ENCODE measurements at regions not wholly inside any gene's neighbourhood (a gene's known extent, or its start where the extent isn't known, plus 50 kb on each side); places are given as distances from the start of the nearest gene placed in this dataset.
"Not testable (repeated sequence)": the region's sequence is repeated elsewhere in the genome, so short reads cannot be mapped to it uniquely, and the experiment has no call there.

GRCh38 chr5:143962201-143962600, 150.2 kb downstream of the HMHB1 start:
- DNase-seq: no peak

- DNase-seq: no peak
Measured at GRCh38 chr5:143964919-143965318, 153.0 kb downstream of the HMHB1 start.

- no peak for DNase-seq
Measured at GRCh38 chr5:143966280-143966679, 154.3 kb downstream of the HMHB1 start.

- peak; percentile 3 for DNase-seq
Measured at GRCh38 chr5:143968071-143968878, 156.3 kb downstream of the HMHB1 start.

GRCh38 chr5:143970159-143970558, 158.2 kb downstream of the HMHB1 start:
- no peak for DNase-seq

- no peak for DNase-seq
Measured at GRCh38 chr5:143972068-143972467, 160.1 kb downstream of the HMHB1 start.

GRCh38 chr5:143976055-143976454, 164.1 kb downstream of the HMHB1 start:
- DNase-seq: no peak

GRCh38 chr5:143977891-143978461, 166.0 kb downstream of the HMHB1 start:
- peak; percentile 3 for DNase-seq

- DNase-seq: no peak
Measured at GRCh38 chr5:143979044-143979690, 167.2 kb downstream of the HMHB1 start.

- no peak for DNase-seq
Measured at GRCh38 chr5:143980506-143980905, 168.5 kb downstream of the HMHB1 start.

- not testable (repeated sequence) for DNase-seq
Measured at GRCh38 chr5:143982957-143983356, 171.0 kb downstream of the HMHB1 start.

- no peak for DNase-seq
Measured at GRCh38 chr5:143985832-143986515, 174.0 kb downstream of the HMHB1 start.

- no peak for DNase-seq
Measured at GRCh38 chr5:143986516-143987212, 174.7 kb downstream of the HMHB1 start.

GRCh38 chr5:143987264-143987663, 175.3 kb downstream of the HMHB1 start:
- DNase-seq: no peak

GRCh38 chr5:143987751-143988560, 176.0 kb downstream of the HMHB1 start:
- no peak for DNase-seq

- DNase-seq: no peak
Measured at GRCh38 chr5:143992496-143992895, 178.0 kb downstream of the YIPF5 start.

- no peak for DNase-seq
Measured at GRCh38 chr5:144002876-144003275, 167.6 kb downstream of the YIPF5 start.

GRCh38 chr5:144003636-144004035, 166.8 kb downstream of the YIPF5 start:
- DNase-seq: no peak

GRCh38 chr5:144004146-144004545, 166.3 kb downstream of the YIPF5 start:
- DNase-seq: no peak

GRCh38 chr5:144004751-144005150, 165.7 kb downstream of the YIPF5 start:
- DNase-seq: no peak

GRCh38 chr5:144009116-144009515, 161.3 kb downstream of the YIPF5 start:
- no peak for DNase-seq

- DNase-seq: no peak
Measured at GRCh38 chr5:144011388-144011787, 159.1 kb downstream of the YIPF5 start.

Data from T1000 (cell line).